T1000 (cell line): ENCODE measurements at regions not wholly inside any gene's neighbourhood (a gene's known extent, or its start where the extent isn't known, plus 50 kb on each side); places are given as distances from the start of the nearest gene placed in this dataset.
"Not testable (repeated sequence)": the region's sequence is repeated elsewhere in the genome, so short reads cannot be mapped to it uniquely, and the experiment has no call there.

Experiments used
- DNase-seq: peaks from one replicate; lab custom pipeline; 2025; ENCODE audit warnings: mixed read lengths; lab: John Stamatoyannopoulos, UW

DNA sequence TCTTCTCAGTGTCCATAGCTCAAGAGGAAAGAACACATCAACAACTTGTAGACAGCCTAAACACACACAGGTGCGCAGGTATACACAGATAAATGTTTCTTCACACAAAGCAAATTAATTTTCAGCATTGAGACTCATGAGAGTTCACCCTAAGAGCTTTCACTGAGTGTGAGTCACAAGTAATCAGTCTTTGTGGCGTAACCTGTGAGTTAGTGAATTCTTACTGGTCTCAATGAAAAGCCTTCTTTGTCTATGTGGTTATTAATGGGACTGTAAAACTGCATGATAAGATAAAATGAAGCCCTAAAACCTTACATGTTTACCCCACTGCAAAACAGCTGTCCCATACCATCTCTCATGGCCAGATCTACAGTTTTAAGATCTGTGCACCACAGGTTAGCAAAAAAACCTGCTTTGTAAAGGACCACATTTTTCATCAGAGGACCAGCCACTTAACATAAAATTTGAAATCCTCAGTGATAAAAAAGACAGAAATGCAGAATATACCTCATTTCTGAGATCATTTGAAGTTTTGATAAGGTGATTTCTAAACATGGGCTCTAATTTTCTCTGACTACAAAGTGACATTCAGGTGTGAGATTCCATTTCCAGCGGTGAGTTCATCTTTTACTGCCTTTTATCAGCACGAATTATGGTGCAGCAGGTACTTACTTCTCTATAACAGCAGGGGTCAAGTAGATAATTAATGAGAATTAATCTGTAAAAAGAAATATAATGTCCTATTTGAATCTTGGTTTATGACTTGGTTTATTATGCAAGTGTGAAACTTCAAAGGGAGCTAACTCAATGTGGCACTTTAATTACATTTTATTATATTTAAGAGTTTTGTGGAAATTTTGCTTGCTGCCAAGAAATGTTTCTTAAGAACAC, 335.7 kb upstream of the PIK3R1 start:
- DNase-seq, result no peak

DNA sequence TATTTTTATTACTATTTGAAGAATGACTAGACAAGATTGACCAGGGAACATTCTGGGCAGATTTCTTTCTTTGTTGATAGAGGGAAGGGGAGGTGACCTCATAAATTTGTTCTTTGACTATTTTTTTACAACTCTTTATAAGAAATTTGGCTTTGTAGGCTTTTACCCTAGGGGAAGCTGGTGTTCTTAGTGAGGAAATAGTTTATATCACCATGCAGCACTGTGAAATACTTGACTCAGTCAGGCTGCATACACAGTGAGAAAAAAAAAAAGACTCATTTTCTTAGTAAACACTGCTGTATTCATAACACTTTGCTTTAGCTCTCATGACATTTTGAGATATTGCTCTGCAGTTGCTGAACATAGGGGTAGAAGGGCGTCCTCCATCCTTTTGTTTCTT, 336.6 kb upstream of the PIK3R1 start:
- DNase-seq, result no peak

DNA sequence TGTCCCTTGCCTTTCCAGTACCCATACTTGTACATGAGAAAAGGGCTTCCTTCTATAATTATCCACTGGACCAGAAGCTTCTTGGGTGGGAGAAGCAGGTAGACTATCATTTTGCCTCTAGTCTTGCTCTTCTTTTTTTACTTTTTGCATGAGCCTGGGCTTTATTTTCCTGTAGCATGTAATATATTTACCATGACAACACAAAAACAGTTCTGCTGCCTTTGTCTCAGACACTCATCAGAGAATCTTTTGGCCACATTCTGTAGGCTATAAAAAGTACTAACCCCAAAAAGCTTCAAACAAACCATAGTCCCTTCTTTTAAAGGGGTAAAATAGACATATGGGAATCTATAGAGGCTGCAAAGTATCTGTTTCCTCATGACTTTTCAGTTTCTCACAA, 339.2 kb upstream of the PIK3R1 start:
- no peak for DNase-seq

GRCh38 chr5:67875601-67876000, 340.0 kb upstream of the PIK3R1 start:
- DNase-seq, result no peak

- DNase-seq, result no peak
Observed at GRCh38 chr5:67873935-67874334, 341.6 kb upstream of the PIK3R1 start.

GRCh38 chr5:67870662-67871061, 344.9 kb upstream of the PIK3R1 start:
- DNase-seq, result no peak

GRCh38 chr5:67864335-67864734, 351.2 kb upstream of the PIK3R1 start:
- not testable (repeated sequence) for DNase-seq

DNA sequence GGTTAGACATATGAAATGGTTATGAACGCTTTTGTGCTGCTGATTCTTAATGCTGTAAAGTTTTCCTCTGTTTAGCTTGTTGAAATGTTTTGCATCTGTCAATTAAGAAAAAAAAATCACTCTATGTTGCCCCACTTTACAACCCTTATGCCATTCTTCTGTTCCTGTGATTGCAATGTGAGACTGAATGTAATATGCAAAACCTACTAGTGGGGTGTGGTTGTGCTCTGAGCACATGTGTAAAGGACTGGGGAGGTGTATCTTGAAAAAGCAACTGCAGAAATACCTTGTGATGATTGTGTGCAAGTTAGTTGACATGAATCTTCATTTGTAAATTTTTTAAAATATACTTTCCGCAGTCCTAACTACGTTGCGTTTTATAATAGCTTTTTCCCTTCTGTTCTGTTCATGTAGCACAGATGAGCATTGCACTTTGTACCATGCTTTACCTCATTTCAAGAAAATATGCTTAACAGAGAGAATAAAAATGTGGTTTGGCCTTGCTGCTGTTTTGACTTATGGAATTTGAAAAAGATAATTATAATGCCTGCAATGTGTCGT, 357.0 kb upstream of the PIK3R1 start:
- no peak for DNase-seq

DNA sequence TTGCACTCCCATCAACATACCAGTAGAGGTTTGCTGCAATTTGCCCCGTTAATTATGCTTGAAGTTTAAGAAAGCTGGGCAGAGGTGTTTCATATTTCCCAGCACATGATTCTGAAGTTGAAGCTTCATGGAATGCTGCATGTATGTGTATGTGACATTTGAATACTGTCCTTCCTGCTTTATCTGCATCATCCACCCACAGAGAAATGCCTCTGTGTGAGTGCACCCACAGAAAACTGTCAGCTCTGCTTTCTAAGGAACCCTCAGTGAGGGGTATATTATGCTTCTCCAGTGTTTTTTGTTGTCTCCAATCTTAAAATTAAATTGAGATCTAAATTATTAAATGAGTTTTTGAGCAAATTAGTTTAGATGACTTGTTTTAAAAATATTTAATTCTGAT, 358.1 kb upstream of the PIK3R1 start:
- DNase-seq, result no peak

DNA sequence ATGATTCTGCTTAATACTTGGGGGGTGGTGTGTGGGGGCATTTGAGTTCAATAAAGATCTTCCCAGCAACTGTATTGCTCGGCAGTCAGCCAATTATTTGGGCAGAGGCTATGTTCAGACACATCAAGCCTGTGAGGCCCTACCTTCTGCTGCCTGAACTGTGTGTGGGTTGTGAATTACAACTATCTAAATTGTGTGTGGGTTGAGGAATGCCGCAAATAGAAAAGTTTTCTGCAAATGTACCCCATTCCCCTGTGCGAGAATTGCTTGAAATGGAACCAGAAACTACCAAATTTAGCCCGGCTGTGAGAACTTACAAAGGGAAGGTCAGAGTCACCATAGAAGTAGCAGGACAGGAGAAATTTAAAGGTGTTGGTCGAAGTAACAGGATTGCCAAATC, 360.0 kb upstream of the PIK3R1 start:
- no peak for DNase-seq

GRCh38 chr5:67850906-67851305, 364.6 kb upstream of the PIK3R1 start:
- DNase-seq, result not testable (repeated sequence)

GRCh38 chr5:67844924-67845323, 370.6 kb upstream of the PIK3R1 start:
- no peak for DNase-seq

GRCh38 chr5:67842806-67843205, 372.8 kb upstream of the PIK3R1 start:
- no peak for DNase-seq

GRCh38 chr5:67837225-67837624, 378.3 kb upstream of the PIK3R1 start:
- not testable (repeated sequence) for DNase-seq

DNA sequence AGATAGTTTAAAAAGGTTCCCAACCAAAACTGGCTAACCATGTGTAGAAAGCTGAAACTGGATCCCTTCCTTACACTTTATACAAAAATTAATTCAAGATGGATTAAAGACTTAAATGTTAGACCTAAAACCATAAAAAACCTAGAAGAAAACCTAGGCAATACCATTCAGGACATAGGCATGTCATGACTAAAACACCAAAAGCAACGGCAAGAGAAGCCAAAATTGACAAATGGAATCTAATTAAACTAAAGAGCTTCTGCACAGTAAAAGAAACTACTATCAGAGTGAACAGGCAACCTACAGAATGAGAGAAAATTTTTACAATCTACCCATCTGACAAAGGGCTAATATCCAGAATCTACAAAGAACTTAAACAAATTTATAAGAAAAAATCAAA, 379.1 kb upstream of the PIK3R1 start:
- not testable (repeated sequence) for DNase-seq

DNA sequence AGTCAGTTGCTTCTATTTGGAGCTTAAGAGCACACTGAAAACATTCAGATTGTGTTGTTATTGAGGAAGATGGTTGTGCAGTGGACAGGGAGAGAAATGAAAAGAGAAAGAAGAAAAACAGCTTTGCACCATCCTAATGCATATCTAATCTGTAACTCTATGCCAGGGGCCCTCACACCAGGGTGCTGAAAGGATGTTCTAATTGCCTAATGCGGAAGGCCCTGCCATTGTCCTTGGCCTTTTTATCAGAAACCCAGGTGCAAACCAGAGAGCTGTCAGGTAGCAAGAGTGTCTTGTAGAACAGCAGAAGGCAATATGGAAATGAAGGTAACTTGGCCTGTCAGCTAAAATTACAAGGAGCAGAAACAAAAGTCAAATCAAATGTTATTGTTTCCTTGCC, 384.5 kb upstream of the PIK3R1 start:
- DNase-seq, result no peak

DNA sequence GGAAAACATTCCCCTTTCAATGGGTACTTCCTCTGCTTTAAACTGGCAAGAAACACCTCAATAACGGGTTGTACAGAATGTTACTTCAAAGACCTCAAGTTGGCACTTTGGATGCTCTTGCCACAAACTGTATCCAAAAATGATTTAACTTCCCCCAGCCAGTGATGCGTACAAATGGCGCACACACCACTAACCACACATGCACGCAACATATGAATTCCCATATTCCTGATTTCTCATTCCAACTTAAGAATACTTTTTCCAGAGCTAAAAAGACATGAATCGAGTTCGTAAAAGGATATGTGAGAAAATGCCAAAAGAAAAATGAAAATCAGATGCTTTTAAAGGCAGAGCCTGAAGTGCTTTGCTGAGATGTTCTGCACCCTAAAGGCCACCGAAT, 388.0 kb upstream of the PIK3R1 start:
- no peak for DNase-seq

- no peak for DNase-seq
Observed at GRCh38 chr5:67824852-67825251, 390.7 kb upstream of the PIK3R1 start.

GRCh38 chr5:67817652-67818051, 397.9 kb upstream of the PIK3R1 start:
- no peak for DNase-seq

DNA sequence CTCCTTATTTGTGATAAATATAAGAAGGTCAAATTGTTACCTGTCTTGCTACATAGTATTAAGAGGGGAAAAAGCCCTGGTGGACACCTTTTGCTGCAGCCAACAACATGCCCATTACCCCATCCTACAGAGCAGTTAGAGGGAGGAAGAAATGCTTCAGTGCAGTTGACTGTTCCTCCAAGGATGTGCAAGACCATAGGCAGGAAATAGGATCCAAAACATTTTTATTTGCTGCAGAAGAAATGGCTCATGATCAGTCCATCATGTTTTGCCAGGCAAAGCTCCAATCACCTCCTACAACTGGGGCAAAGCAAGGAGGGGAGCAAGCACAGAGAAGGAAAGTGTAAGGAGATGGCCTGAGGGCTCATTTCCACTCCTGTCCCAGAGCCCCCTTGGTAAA, 399.1 kb upstream of the PIK3R1 start:
- DNase-seq, result no peak

DNA sequence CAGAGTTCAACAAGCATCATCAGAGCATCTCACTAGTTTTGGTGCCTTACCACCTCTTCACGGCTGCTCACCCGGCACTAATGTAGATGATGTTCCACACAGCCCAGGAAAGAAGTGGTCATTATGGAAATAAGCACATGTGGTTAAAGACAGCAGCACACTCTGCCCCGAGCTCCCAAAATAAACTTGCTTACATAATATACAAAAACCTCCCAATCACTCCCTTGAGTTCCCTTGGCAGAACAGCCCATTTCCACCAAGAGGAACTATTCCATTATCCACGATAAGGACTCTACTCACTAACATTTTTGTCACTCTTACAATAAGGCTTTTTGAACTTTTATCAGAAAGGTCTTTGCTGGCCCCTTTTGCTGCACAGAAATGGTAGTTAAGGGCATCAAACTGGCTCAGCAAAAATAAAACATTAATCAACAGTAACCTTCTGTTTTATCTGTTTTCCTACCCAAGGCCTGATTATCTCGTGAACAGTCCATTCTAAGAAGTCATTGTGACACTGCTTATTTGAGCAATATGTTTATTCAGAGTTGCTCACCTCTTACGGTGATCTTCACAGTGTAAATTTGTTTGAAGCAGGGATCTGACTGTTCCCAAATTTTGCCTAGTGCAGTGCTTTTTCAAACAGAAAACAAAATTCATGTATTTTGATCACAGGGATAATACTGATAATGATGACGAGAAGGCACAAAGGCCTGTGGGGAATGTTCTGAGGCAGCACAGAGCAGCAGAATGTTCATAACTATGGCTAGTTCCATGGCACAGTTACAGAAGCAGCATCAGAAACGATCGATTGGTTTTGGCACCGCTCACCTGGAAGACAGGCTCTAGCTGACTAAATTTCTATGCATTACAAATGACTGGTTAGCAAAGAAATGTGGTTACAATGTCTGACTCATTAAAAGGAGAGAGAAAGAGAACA, 399.8 kb upstream of the PIK3R1 start:
- DNase-seq, result no peak

DNA sequence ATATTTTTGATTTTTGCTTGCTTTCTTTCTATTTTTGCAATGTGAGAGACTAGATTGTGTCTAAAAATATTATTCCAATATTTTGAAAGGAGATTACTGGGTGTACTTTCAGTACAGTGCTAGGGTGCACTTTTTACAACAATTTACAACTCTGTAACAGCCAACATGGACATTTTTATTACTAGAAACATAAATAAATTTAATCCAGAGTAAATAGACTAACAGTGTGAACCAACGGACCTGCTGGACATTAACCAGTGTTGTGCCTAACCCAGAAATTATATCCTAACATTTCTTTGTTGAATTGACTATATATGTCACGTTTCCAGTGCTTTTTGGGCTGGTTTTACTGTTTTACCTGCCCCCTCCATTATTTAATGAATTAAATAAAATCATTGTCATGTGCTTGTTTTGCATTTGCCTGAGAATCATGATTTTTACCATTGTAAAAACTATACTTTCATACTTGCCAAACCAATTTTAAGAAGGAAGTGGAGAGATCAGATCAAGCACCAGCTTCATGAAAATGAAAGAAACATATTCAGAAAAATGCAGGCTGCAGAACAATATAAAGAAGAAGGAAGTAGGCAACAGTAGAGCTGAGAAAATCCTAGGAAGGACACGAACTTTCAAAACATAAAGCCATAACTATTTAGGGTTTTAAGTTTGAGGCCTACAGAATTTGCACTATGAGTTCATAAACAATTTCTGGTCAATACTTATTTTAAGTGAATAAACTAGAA, 400.8 kb upstream of the PIK3R1 start:
- DNase-seq, result no peak
